ENCODE measurements at regions not wholly inside any gene's neighbourhood (a gene's known extent, or its start where the extent isn't known, plus 50 kb on each side); places are given as distances from the start of the nearest gene placed in this dataset.

DNA sequence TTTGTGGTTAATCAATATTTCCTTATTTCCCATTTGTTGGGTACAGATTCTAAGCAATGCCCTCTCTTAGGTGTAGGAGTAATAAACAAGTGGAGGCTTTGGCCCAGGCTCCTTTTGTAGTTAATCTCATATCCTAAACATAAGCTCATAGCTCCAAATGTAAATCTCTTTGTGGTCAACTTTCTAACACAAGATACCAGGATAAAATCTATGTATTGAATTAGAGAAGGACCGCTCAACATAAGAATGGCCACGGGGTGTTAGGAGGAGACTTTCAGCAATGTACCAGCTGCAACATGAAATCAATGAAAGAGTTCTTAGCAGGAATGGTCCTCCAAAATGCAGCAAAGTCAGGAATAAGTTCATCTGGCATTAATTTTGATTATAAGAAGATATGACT is 334.5 kb upstream of the ITGA1 start:
- H3K27me3 ChIP-seq (ENCODE audit: insufficient read depth, low read depth, low read length) = no peaks in the 10 kb centered on the region
- no peak overlapping the region for H3K27ac ChIP-seq (ENCODE audit: low read length)
- no peaks in the 10 kb centered on the region for H3K36me3 ChIP-seq (ENCODE audit: insufficient read depth, low read length)
- no peak overlapping the region for H3K4me2 ChIP-seq (ENCODE audit: low read length)
- H3K9me3 ChIP-seq (ENCODE audit: low read length) = no peaks in the 10 kb centered on the region
- no peak overlapping the region for H3K4me3 ChIP-seq (ENCODE audit: low read length)
- TF ChIP-seq, protein P1, sequence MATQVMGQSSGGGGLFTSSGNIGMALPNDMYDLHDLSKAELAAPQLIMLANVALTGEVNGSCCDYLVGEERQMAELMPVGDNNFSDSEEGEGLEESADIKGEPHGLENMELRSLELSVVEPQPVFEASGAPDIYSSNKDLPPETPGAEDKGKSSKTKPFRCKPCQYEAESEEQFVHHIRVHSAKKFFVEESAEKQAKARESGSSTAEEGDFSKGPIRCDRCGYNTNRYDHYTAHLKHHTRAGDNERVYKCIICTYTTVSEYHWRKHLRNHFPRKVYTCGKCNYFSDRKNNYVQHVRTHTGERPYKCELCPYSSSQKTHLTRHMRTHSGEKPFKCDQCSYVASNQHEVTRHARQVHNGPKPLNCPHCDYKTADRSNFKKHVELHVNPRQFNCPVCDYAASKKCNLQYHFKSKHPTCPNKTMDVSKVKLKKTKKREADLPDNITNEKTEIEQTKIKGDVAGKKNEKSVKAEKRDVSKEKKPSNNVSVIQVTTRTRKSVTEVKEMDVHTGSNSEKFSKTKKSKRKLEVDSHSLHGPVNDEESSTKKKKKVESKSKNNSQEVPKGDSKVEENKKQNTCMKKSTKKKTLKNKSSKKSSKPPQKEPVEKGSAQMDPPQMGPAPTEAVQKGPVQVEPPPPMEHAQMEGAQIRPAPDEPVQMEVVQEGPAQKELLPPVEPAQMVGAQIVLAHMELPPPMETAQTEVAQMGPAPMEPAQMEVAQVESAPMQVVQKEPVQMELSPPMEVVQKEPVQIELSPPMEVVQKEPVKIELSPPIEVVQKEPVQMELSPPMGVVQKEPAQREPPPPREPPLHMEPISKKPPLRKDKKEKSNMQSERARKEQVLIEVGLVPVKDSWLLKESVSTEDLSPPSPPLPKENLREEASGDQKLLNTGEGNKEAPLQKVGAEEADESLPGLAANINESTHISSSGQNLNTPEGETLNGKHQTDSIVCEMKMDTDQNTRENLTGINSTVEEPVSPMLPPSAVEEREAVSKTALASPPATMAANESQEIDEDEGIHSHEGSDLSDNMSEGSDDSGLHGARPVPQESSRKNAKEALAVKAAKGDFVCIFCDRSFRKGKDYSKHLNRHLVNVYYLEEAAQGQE (IDR thresholded peaks at IDR 0.05; ENCODE audit: borderline replicate concordance) = no peak
- TF ChIP-seq TAF1 (IDR thresholded peaks at IDR 0.05; ENCODE audit: low read depth) (no peak), EP300 (conservative IDR thresholded peaks at IDR 0.05; ENCODE audit: poor library complexity, severe bottlenecking) (no peak), SMC3 (conservative IDR thresholded peaks at IDR 0.05; ENCODE audit: poor library complexity) (no peak), MXI1 (conservative IDR thresholded peaks at IDR 0.05; ENCODE audit: poor library complexity, severe bottlenecking) (no peak), RAD21 (conservative IDR thresholded peaks at IDR 0.05) (no peak), EZH2 (IDR thresholded peaks at IDR 0.05; ENCODE audit: borderline replicate concordance, insufficient read depth, low read length, poor library complexity, severe bottlenecking) (no peak), POLR2AphosphoS5 (IDR thresholded peaks at IDR 0.05) (no peak)
- TF ChIP-seq, protein P2, sequence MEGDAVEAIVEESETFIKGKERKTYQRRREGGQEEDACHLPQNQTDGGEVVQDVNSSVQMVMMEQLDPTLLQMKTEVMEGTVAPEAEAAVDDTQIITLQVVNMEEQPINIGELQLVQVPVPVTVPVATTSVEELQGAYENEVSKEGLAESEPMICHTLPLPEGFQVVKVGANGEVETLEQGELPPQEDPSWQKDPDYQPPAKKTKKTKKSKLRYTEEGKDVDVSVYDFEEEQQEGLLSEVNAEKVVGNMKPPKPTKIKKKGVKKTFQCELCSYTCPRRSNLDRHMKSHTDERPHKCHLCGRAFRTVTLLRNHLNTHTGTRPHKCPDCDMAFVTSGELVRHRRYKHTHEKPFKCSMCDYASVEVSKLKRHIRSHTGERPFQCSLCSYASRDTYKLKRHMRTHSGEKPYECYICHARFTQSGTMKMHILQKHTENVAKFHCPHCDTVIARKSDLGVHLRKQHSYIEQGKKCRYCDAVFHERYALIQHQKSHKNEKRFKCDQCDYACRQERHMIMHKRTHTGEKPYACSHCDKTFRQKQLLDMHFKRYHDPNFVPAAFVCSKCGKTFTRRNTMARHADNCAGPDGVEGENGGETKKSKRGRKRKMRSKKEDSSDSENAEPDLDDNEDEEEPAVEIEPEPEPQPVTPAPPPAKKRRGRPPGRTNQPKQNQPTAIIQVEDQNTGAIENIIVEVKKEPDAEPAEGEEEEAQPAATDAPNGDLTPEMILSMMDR (IDR thresholded peaks at IDR 0.05; ENCODE audit: poor library complexity, severe bottlenecking) = no peak
- no peaks in the 10 kb centered on the region for H4K20me1 ChIP-seq (ENCODE audit: insufficient read depth)
- H3K9me2 ChIP-seq (ENCODE audit: insufficient read depth, low read length) = no peaks in the 10 kb centered on the region
- no peak overlapping the region for H3K9ac ChIP-seq (ENCODE audit: low read length)
- H3F3A ChIP-seq (ENCODE audit: insufficient read depth, low read length, poor library complexity, severe bottlenecking) = no peaks in the 10 kb centered on the region
- no peaks in the 10 kb centered on the region for H3K79me2 ChIP-seq (replicated peaks; ENCODE audit: insufficient read depth, low read length)
- H2AFZ ChIP-seq (ENCODE audit: low read depth, low read length) = no peak overlapping the region

DNA sequence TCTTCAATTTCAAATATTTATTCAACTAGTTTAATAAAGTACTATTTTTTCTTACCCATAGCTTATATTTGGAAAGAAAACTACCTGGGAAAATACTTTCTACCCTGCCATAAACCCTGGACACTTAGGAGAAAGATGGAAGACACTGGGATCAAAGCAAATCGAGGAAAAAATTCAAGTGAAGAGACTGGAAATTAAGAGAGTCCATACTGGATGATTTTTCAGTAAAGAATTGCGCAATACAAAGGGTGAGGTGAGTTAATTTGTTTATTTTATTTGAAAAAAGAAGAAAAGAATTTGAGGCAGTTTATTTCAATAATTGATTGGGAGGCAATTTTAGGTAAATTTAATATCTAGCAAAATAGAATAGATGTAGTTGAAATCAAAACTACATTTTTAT is 331.8 kb upstream of the ITGA1 start:
- Histone ChIP-seq H3K27ac (ENCODE audit: low read length) (no peak overlapping the region), H3K9ac (ENCODE audit: low read length) (no peak overlapping the region), H2AFZ (ENCODE audit: low read depth, low read length) (no peak overlapping the region), H3K4me3 (ENCODE audit: low read length) (no peak overlapping the region), H3K4me2 (ENCODE audit: low read length) (no peak overlapping the region), H3K79me2 (replicated peaks; ENCODE audit: insufficient read depth, low read length) (no peaks in the 10 kb centered on the region), H3F3A (ENCODE audit: insufficient read depth, low read length, poor library complexity, severe bottlenecking) (no peaks in the 10 kb centered on the region), H3K9me3 (ENCODE audit: low read length) (no peaks in the 10 kb centered on the region), H3K36me3 (ENCODE audit: insufficient read depth, low read length) (no peaks in the 10 kb centered on the region), H4K20me1 (ENCODE audit: insufficient read depth) (no peaks in the 10 kb centered on the region), H3K9me2 (ENCODE audit: insufficient read depth, low read length) (no peaks in the 10 kb centered on the region), H3K27me3 (ENCODE audit: insufficient read depth, low read depth, low read length) (no peaks in the 10 kb centered on the region)
- no peak for TF ChIP-seq EZH2 (IDR thresholded peaks at IDR 0.05; ENCODE audit: borderline replicate concordance, insufficient read depth, low read length, poor library complexity, severe bottlenecking)
- TF ChIP-seq TAF1 (IDR thresholded peaks at IDR 0.05; ENCODE audit: low read depth) = no peak
- TF ChIP-seq SMC3 (conservative IDR thresholded peaks at IDR 0.05; ENCODE audit: poor library complexity) = no peak
- TF ChIP-seq, protein P2 (IDR thresholded peaks at IDR 0.05; ENCODE audit: poor library complexity, severe bottlenecking) = no peak
- no peak for TF ChIP-seq RAD21 (conservative IDR thresholded peaks at IDR 0.05)
- no peak for TF ChIP-seq MXI1 (conservative IDR thresholded peaks at IDR 0.05; ENCODE audit: poor library complexity, severe bottlenecking)
- TF ChIP-seq, protein P1 (IDR thresholded peaks at IDR 0.05; ENCODE audit: borderline replicate concordance) = no peak
- TF ChIP-seq POLR2AphosphoS5 (IDR thresholded peaks at IDR 0.05) = no peak
- TF ChIP-seq EP300 (conservative IDR thresholded peaks at IDR 0.05; ENCODE audit: poor library complexity, severe bottlenecking) = no peak
